H9 (cell line): ENCODE measurements at regions not wholly inside any gene's neighbourhood (a gene's known extent, or its start where the extent isn't known, plus 50 kb on each side); places are given as distances from the start of the nearest gene placed in this dataset.

Source experiments
- DNase-seq: peaks from one replicate; pipeline ENCODE4 v3.0.0-alpha.2; 2017
- H2AFZ ChIP-seq: one replicate; pipeline ENCODE4 v1.6.1; 2013; ENCODE audit warnings: mild to moderate bottlenecking, low read length, control low read depth, moderate library complexity
- H2AK5ac ChIP-seq: 2 replicates; pipeline ENCODE4 v1.6.1; 2013; ENCODE audit warnings: low read length, control low read depth, mixed read lengths; ENCODE audit not compliant: insufficient read length
- H2BK120ac ChIP-seq: one replicate; pipeline ENCODE4 v1.6.1; 2013; ENCODE audit warnings: low read depth, mild to moderate bottlenecking, low read length, control low read depth, inconsistent platforms; ENCODE audit not compliant: poor library complexity, severe bottlenecking
- H2BK12ac ChIP-seq: 2 replicates; pipeline ENCODE4 v1.6.1; 2013; ENCODE audit warnings: low read length, control low read depth, mixed read lengths, low read depth; ENCODE audit not compliant: insufficient read length
- H2BK15ac ChIP-seq: 2 replicates; pipeline ENCODE4 v1.6.1; 2013; ENCODE audit warnings: low read depth, low read length, control low read depth
- H2BK20ac ChIP-seq: one replicate; pipeline ENCODE4 v1.6.1; 2013; ENCODE audit warnings: low read depth, mild to moderate bottlenecking, low read length, control low read depth, inconsistent platforms; ENCODE audit not compliant: poor library complexity, severe bottlenecking
- H2BK5ac ChIP-seq: 2 replicates; pipeline ENCODE4 v1.6.1; 2013; ENCODE audit warnings: low read length, control low read depth, mixed read lengths; ENCODE audit not compliant: insufficient read length
- H3K14ac ChIP-seq: 2 replicates; pipeline ENCODE4 v1.6.1; 2013; ENCODE audit warnings: low read length, control low read depth; ENCODE audit not compliant: insufficient read depth
- H3K18ac ChIP-seq: 2 replicates; pipeline ENCODE4 v1.6.1; 2013; ENCODE audit warnings: low read depth, mild to moderate bottlenecking, mixed read lengths, low read length, control low read depth; ENCODE audit not compliant: insufficient read length
- H3K23ac ChIP-seq: 2 replicates; pipeline ENCODE4 v1.6.1; 2013; ENCODE audit warnings: low read length, control low read depth, mixed read lengths, low read depth; ENCODE audit not compliant: insufficient read length
- H3K23me2 ChIP-seq: 2 replicates; pipeline ENCODE4 v1.6.1; 2013; ENCODE audit warnings: low read depth, mild to moderate bottlenecking, mixed read lengths, low read length, control low read depth; ENCODE audit not compliant: insufficient read length, poor library complexity, severe bottlenecking
- H3K27ac ChIP-seq: 2 replicates; pipeline ENCODE4 v1.5.1; 2013; ENCODE audit warnings: low read length, control low read depth, mixed read lengths, low read depth; ENCODE audit not compliant: insufficient read length
- H3K27me3 ChIP-seq: 2 replicates; pipeline ENCODE4 v1.6.1; 2013; ENCODE audit warnings: low read length, control low read depth, inconsistent platforms; ENCODE audit not compliant: insufficient read depth
- H3K4ac ChIP-seq: 2 replicates; pipeline ENCODE4 v1.6.1; 2013; ENCODE audit warnings: low read depth, mild to moderate bottlenecking, control low read depth, inconsistent platforms, low read length, moderate library complexity
- H3K4me1 ChIP-seq: 2 replicates; pipeline ENCODE4 v1.6.1; 2013; ENCODE audit warnings: low read length, control low read depth, inconsistent platforms; ENCODE audit not compliant: insufficient read depth
- H3K4me2 ChIP-seq: 2 replicates; pipeline ENCODE4 v1.6.1; 2013; ENCODE audit warnings: low read length, control low read depth, mixed read lengths; ENCODE audit not compliant: insufficient read length, insufficient read depth
- H3K56ac ChIP-seq: 2 replicates; pipeline ENCODE4 v1.6.1; 2013; ENCODE audit warnings: low read depth, mild to moderate bottlenecking, mixed read lengths, low read length, control low read depth; ENCODE audit not compliant: insufficient read length
- H3K79me1 ChIP-seq: 2 replicates; pipeline ENCODE4 v1.6.1; 2013; ENCODE audit warnings: low read depth, mild to moderate bottlenecking, moderate library complexity, low read length, control low read depth, inconsistent platforms; ENCODE audit not compliant: insufficient read depth, poor library complexity, severe bottlenecking
- H3K79me2 ChIP-seq: 2 replicates; pipeline ENCODE4 v1.6.1; 2013; ENCODE audit warnings: low read length, control low read depth, inconsistent platforms; ENCODE audit not compliant: insufficient read depth
- H3K9ac ChIP-seq: 2 replicates; pipeline ENCODE4 v1.6.1; 2013; ENCODE audit warnings: low read length, control low read depth, mixed read lengths; ENCODE audit not compliant: insufficient read length; ENCODE audit errors: extremely low read depth
- H3K9me3 ChIP-seq: one replicate; pipeline ENCODE4 v1.6.1; 2013; ENCODE audit warnings: low read depth, low read length, inconsistent platforms; ENCODE audit not compliant: control insufficient read depth
- H3T11ph ChIP-seq: one replicate; pipeline ENCODE4 v1.6.1; 2013; ENCODE audit warnings: mild to moderate bottlenecking, low read length, control low read depth, inconsistent platforms
- H4K20me1 ChIP-seq: one replicate; pipeline ENCODE4 v1.6.1; 2013; ENCODE audit not compliant: control insufficient read depth, insufficient read length, insufficient read depth
- H4K5ac ChIP-seq: 2 replicates; pipeline ENCODE4 v1.6.1; 2013; ENCODE audit warnings: low read depth, mild to moderate bottlenecking, mixed read lengths, low read length, control low read depth; ENCODE audit not compliant: insufficient read length
- H4K8ac ChIP-seq: replicated peaks from 2 replicates; pipeline ENCODE4 v1.6.1; 2013; ENCODE audit warnings: low read length, control low read depth, mixed read lengths, low read depth; ENCODE audit not compliant: insufficient read length
- H4K91ac ChIP-seq: 2 replicates; pipeline ENCODE4 v1.6.1; 2013; ENCODE audit warnings: low read depth, mild to moderate bottlenecking, moderate library complexity, mixed read lengths, low read length, control low read depth; ENCODE audit not compliant: insufficient read length
- H3K27ac Mint-ChIP-seq, 3 experiments: 2 replicates in 2 of 3; 3 replicates in 1 of 3; pipeline ENCODE4 v1.8.0; 2020 to 2021; ENCODE audit warnings: mixed read lengths in 3 of 3, mild to moderate bottlenecking in 1 of 3, moderate library complexity in 1 of 3
- H3K27me3 Mint-ChIP-seq: 2 replicates; pipeline ENCODE4 v1.8.0; 2021; ENCODE audit warnings: low read depth, mild to moderate bottlenecking, moderate library complexity, mixed read lengths
- H3K36me3 Mint-ChIP-seq, 3 experiments: 2 replicates in 2 of 3; 3 replicates in 1 of 3; pipeline ENCODE4 v1.8.0; 2020 to 2021; ENCODE audit warnings: low read depth in 3 of 3, mixed read lengths in 3 of 3; ENCODE audit not compliant: insufficient read depth in 1 of 3
- H3K4me1 Mint-ChIP-seq, 2 experiments: 2 replicates each; pipeline ENCODE4 v1.8.0; 2020; ENCODE audit warnings: mixed read lengths in 2 of 2
- H3K4me3 Mint-ChIP-seq, 2 experiments: 2 replicates in 1 of 2; 3 replicates in 1 of 2; pipeline ENCODE4 v1.8.0; 2020 to 2021; ENCODE audit warnings: mild to moderate bottlenecking in 2 of 2, mixed read lengths in 2 of 2, moderate library complexity in 1 of 2
- H3K9me3 Mint-ChIP-seq, 2 experiments: 2 replicates in 1 of 2; 3 replicates in 1 of 2; pipeline ENCODE4 v1.8.0; 2020; ENCODE audit warnings: mild to moderate bottlenecking in 2 of 2, mixed read lengths in 2 of 2, moderate library complexity in 1 of 2
- WGBS: extraction: QIAGEN DNeasy Blood & Tissue Kit; methylation state at CpG from one replicate; pipeline ENCODE4 v1.1.7; 2013; ENCODE audit warnings: missing lambda C conversion rate, low lambda C conversion rate, mixed read lengths; ENCODE audit not compliant: insufficient read length; ENCODE audit errors: extremely low coverage; 5-methylcytosine and 5-hydroxymethylcytosine counted together
- TF ChIP-seq, protein P1 (sequence below): fragments of 200-600 bp; sonication (generic); conservative IDR thresholded peaks from 3 replicates; pipeline ENCODE4 v1.8.0; 2021; ENCODE audit warnings: antibody characterized with exemption, mild to moderate bottlenecking

DNA sequence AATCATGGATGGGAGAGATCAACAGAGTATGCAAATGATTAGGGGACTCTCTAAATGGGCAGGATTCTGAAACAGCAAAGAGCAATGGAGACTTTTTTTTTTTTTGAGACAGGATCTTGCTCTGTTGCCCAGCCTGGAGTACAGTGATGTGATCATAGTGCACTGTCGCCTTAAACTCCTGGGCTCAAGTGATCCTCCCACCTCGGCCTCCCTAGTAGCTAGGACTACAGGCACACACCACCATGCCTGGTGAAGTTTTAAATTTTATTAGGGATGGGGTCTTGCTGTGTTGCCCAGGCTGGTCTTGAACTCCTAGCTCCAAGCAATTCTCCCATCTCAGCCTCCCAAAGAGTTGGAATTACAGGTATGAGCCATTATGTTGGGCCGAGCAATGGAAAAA, 255.0 kb upstream of the ZFHX3 start:
- H3K9me3 ChIP-seq = no peaks in the 10 kb centered on the region
- no peaks in the 10 kb centered on the region for H3K79me2 ChIP-seq
- H3K27ac ChIP-seq = no peak overlapping the region
- H2BK12ac ChIP-seq = no peak overlapping the region
- no peak overlapping the region for H3K4me3 Mint-ChIP-seq
- H4K8ac ChIP-seq = no peak overlapping the region
- no peak overlapping the region for H2AFZ ChIP-seq
- no peak overlapping the region for H3K4me2 ChIP-seq
- H3K18ac ChIP-seq = no peak overlapping the region
- H3K23ac ChIP-seq = no peak overlapping the region
- H2BK15ac ChIP-seq = no peak overlapping the region
- H4K20me1 ChIP-seq = no peaks in the 10 kb centered on the region
- no peaks in the 10 kb centered on the region for H3K23me2 ChIP-seq
- peaks cover 13 to 20% of the 10 kb centered on the region in 2 experiments for H3K4me1 Mint-ChIP-seq
- no peaks in the 10 kb centered on the region for H3K27me3 Mint-ChIP-seq
- no peak overlapping the region for H3K4ac ChIP-seq
- no peak overlapping the region for H4K91ac ChIP-seq
- no peak overlapping the region for H2AK5ac ChIP-seq
- H2BK5ac ChIP-seq = no peak overlapping the region
- no CpG with 5 or more reads among the region's 3 CpGs for WGBS
- no peaks in the 10 kb centered on the region; the same call in 1 of the 2 replicates for H3K27me3 ChIP-seq
- H3K56ac ChIP-seq = no peak overlapping the region
- H3T11ph ChIP-seq = no peak overlapping the region
- no peaks in the 10 kb centered on the region; the same call in 1 of the 2 replicates for H3K4me1 ChIP-seq
- TF ChIP-seq, protein P1, sequence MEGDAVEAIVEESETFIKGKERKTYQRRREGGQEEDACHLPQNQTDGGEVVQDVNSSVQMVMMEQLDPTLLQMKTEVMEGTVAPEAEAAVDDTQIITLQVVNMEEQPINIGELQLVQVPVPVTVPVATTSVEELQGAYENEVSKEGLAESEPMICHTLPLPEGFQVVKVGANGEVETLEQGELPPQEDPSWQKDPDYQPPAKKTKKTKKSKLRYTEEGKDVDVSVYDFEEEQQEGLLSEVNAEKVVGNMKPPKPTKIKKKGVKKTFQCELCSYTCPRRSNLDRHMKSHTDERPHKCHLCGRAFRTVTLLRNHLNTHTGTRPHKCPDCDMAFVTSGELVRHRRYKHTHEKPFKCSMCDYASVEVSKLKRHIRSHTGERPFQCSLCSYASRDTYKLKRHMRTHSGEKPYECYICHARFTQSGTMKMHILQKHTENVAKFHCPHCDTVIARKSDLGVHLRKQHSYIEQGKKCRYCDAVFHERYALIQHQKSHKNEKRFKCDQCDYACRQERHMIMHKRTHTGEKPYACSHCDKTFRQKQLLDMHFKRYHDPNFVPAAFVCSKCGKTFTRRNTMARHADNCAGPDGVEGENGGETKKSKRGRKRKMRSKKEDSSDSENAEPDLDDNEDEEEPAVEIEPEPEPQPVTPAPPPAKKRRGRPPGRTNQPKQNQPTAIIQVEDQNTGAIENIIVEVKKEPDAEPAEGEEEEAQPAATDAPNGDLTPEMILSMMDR = no peak
- no peak for DNase-seq
- no peak overlapping the region for H4K5ac ChIP-seq
- no peaks in the 10 kb centered on the region for H3K79me1 ChIP-seq
- no peaks in the 10 kb centered on the region for H3K36me3 Mint-ChIP-seq
- H3K9me3 Mint-ChIP-seq = no peaks in the 10 kb centered on the region
- H3K9ac ChIP-seq = no peak overlapping the region
- H2BK20ac ChIP-seq = no peak overlapping the region
- H2BK120ac ChIP-seq = no peak overlapping the region
- no peak overlapping the region for H3K14ac ChIP-seq
- H3K27ac Mint-ChIP-seq = no peak overlapping the region
